ENCODE measurements at regions not wholly inside any gene's neighbourhood (a gene's known extent, or its start where the extent isn't known, plus 50 kb on each side); places are given as distances from the start of the nearest gene placed in this dataset.
A peak's percentile ranks its signal among the peaks of the same experiment; 100 is the strongest.

GRCh38 chrY:17045124-17045523 is 834.9 kb downstream of the CDY2B start:
- Histone ChIP-seq H4K20me1 (ENCODE audit: insufficient read depth, low read length) (no peaks in the 10 kb centered on the region), H2AFZ (ENCODE audit: low read length) (no peak overlapping the region), H3K4me3 (ENCODE audit: low read depth, low read length, poor library complexity, severe bottlenecking) (no peak overlapping the region), H3K9me2 (ENCODE audit: low read depth, low read length) (no peaks in the 10 kb centered on the region), H3K36me3 (ENCODE audit: insufficient read depth, low read length) (no peaks in the 10 kb centered on the region), H3K9me3 (ENCODE audit: low read length) (no peaks in the 10 kb centered on the region), H3K79me2 (ENCODE audit: insufficient read depth, low read length) (no peaks in the 10 kb centered on the region), H3F3A (ENCODE audit: insufficient read depth, low read length) (no peaks in the 10 kb centered on the region), H3K27me3 (ENCODE audit: insufficient read depth, low read length) (no peaks in the 10 kb centered on the region), H3K27ac (ENCODE audit: low read depth, low read length, poor library complexity, severe bottlenecking) (no peak overlapping the region), H3K9ac (ENCODE audit: low read length) (no peak overlapping the region), H3K4me1 (ENCODE audit: insufficient read depth, low read length, severe bottlenecking) (peaks cover 10% of the 10 kb centered on the region), H3K4me2 (ENCODE audit: low read length) (no peak overlapping the region; the same call in 1 of the 2 replicates)
- no peak for TF ChIP-seq CTCF (IDR thresholded peaks at IDR 0.05; ENCODE audit: low read length)
- TF ChIP-seq EZH2 (IDR thresholded peaks at IDR 0.05; ENCODE audit: borderline replicate concordance, low read length): no peak

GRCh38 chrY:17044723-17045122 is 835.3 kb downstream of the CDY2B start:
- Histone ChIP-seq H3K36me3 (ENCODE audit: insufficient read depth, low read length) (no peaks in the 10 kb centered on the region), H3K4me3 (ENCODE audit: low read depth, low read length, poor library complexity, severe bottlenecking) (peak overlapping the region; percentile 10), H3K9ac (ENCODE audit: low read length) (no peak overlapping the region), H3K4me2 (ENCODE audit: low read length) (no peak overlapping the region; the same call in 1 of the 2 replicates), H4K20me1 (ENCODE audit: insufficient read depth, low read length) (no peaks in the 10 kb centered on the region), H3K27me3 (ENCODE audit: insufficient read depth, low read length) (no peaks in the 10 kb centered on the region), H3K9me2 (ENCODE audit: low read depth, low read length) (no peaks in the 10 kb centered on the region), H3K79me2 (ENCODE audit: insufficient read depth, low read length) (no peaks in the 10 kb centered on the region), H3K9me3 (ENCODE audit: low read length) (no peaks in the 10 kb centered on the region), H2AFZ (ENCODE audit: low read length) (no peak overlapping the region), H3F3A (ENCODE audit: insufficient read depth, low read length) (no peaks in the 10 kb centered on the region), H3K4me1 (ENCODE audit: insufficient read depth, low read length, severe bottlenecking) (peaks cover 10% of the 10 kb centered on the region), H3K27ac (ENCODE audit: low read depth, low read length, poor library complexity, severe bottlenecking) (peak overlapping the region; percentile 23)
- TF ChIP-seq EZH2 (IDR thresholded peaks at IDR 0.05; ENCODE audit: borderline replicate concordance, low read length) (no peak), CTCF (IDR thresholded peaks at IDR 0.05; ENCODE audit: low read length) (no peak)

- H3K4me1 ChIP-seq (ENCODE audit: insufficient read depth, low read length, severe bottlenecking): peaks cover 10% of the 10 kb centered on the region
- no peaks in the 10 kb centered on the region for H3F3A ChIP-seq (ENCODE audit: insufficient read depth, low read length)
- no peaks in the 10 kb centered on the region for H3K36me3 ChIP-seq (ENCODE audit: insufficient read depth, low read length)
- H4K20me1 ChIP-seq (ENCODE audit: insufficient read depth, low read length): no peaks in the 10 kb centered on the region
- TF ChIP-seq CTCF (IDR thresholded peaks at IDR 0.05; ENCODE audit: low read length) (no peak), EZH2 (IDR thresholded peaks at IDR 0.05; ENCODE audit: borderline replicate concordance, low read length) (no peak)
- H2AFZ ChIP-seq (ENCODE audit: low read length): no peak overlapping the region
- H3K4me2 ChIP-seq (ENCODE audit: low read length): no peak overlapping the region
- H3K9me2 ChIP-seq (ENCODE audit: low read depth, low read length): no peaks in the 10 kb centered on the region
- no peaks in the 10 kb centered on the region for H3K79me2 ChIP-seq (ENCODE audit: insufficient read depth, low read length)
- no peaks in the 10 kb centered on the region for H3K9me3 ChIP-seq (ENCODE audit: low read length)
- peak overlapping the region; percentile 23 for H3K27ac ChIP-seq (ENCODE audit: low read depth, low read length, poor library complexity, severe bottlenecking)
- no peaks in the 10 kb centered on the region for H3K27me3 ChIP-seq (ENCODE audit: insufficient read depth, low read length)
- H3K9ac ChIP-seq (ENCODE audit: low read length): no peak overlapping the region
- H3K4me3 ChIP-seq (ENCODE audit: low read depth, low read length, poor library complexity, severe bottlenecking): peak overlapping the region; percentile 10
These were observed 835.7 kb downstream of the CDY2B start for GRCh38 chrY:17044272-17044671.
